Fibroblast of lung (primary cell): ENCODE measurements at regions not wholly inside any gene's neighbourhood (a gene's known extent, or its start where the extent isn't known, plus 50 kb on each side); places are given as distances from the start of the nearest gene placed in this dataset.

ENCODE experiments used
- DNase-seq, 2 donors: peaks; one replicate each; pipeline versions ENCODE4 v3.0.0 to v3.0.0-alpha.2; 2010; ENCODE audit warnings: low read depth in 2 of 2
- H2AFZ ChIP-seq: 2 replicates; pipeline ENCODE4 v1.5.1; 2012; ENCODE audit warnings: low read length, control low read depth, inconsistent platforms
- H3K27ac ChIP-seq: 2 replicates; pipeline ENCODE4 v1.5.1; 2011; ENCODE audit warnings: low read length, control low read depth; ENCODE audit not compliant: insufficient read depth
- H3K27me3 ChIP-seq: 2 replicates; pipeline ENCODE4 v1.5.1; 2011; ENCODE audit warnings: mild to moderate bottlenecking, low read length; ENCODE audit not compliant: control insufficient read depth, insufficient read depth
- H3K36me3 ChIP-seq: 2 replicates; pipeline ENCODE4 v1.5.1; 2011; ENCODE audit warnings: low read length; ENCODE audit not compliant: control insufficient read depth, insufficient read depth
- H3K4me1 ChIP-seq: 2 replicates; pipeline ENCODE4 v1.5.1; 2011; ENCODE audit warnings: low read length; ENCODE audit not compliant: control insufficient read depth, insufficient read depth; ENCODE audit errors: extremely low read depth
- H3K4me2 ChIP-seq: 2 replicates; pipeline ENCODE4 v1.5.1; 2011; ENCODE audit warnings: low read length, control low read depth; ENCODE audit not compliant: insufficient read depth; ENCODE audit errors: extremely low read depth
- H3K4me3 ChIP-seq, 4 experiments: fragments of 200-600 bp in 1 of 4; sonication (generic) in 1 of 4; replicated peaks in 1 of 4; 2 replicates each; pipeline ENCODE4 v1.5.1; 2011 to 2016; ENCODE audit warnings: low read length in 4 of 4, low read depth in 3 of 4, mild to moderate bottlenecking in 3 of 4, control low read depth in 2 of 4, inconsistent platforms in 1 of 4, mixed read lengths in 1 of 4; ENCODE audit not compliant: insufficient read depth in 1 of 4; ENCODE audit errors: control extremely low read depth in 1 of 4
- H3K79me2 ChIP-seq: 2 replicates; pipeline ENCODE4 v1.5.1; 2012; ENCODE audit warnings: mild to moderate bottlenecking, low read length, inconsistent platforms; ENCODE audit not compliant: control insufficient read depth, insufficient read depth
- H3K9ac ChIP-seq: 2 replicates; pipeline ENCODE4 v1.5.1; 2011; ENCODE audit warnings: mild to moderate bottlenecking, low read length, control low read depth; ENCODE audit not compliant: insufficient read depth
- H3K9me3 ChIP-seq: 2 replicates; pipeline ENCODE4 v1.5.1; 2012; ENCODE audit warnings: low read depth, low read length; ENCODE audit not compliant: control insufficient read depth, insufficient read depth
- H4K20me1 ChIP-seq: 2 replicates; pipeline ENCODE4 v1.5.1; 2011; ENCODE audit warnings: low read length; ENCODE audit not compliant: control insufficient read depth, insufficient read depth; ENCODE audit errors: extremely low read depth
- CTCF ChIP-seq, 2 donors: IDR thresholded peaks in 1 of 2; conservative IDR thresholded peaks in 1 of 2; 1 replicate in 1 of 2; 2 replicates in 1 of 2; pipeline ENCODE4 v1.5.1; 2011 to 2012; ENCODE audit warnings: low read length in 2 of 2, control low read depth in 1 of 2, inconsistent platforms in 1 of 2, low read depth in 1 of 2, mild to moderate bottlenecking in 1 of 2
- EZH2 ChIP-seq: IDR thresholded peaks from 2 replicates; pipeline ENCODE4 v1.5.1; 2012; ENCODE audit warnings: low read length, control low read depth, mild to moderate bottlenecking; ENCODE audit errors: missing control alignments

GRCh38 chr1:84750110-84750730, 60.0 kb upstream of the SSX2IP start:
- Histone ChIP-seq H3K9me3 (no peaks in the 10 kb centered on the region), H3K4me3 (no peak overlapping the region), H3K4me2 (no peak overlapping the region), H3K9ac (no peak overlapping the region), H3K79me2 (no peaks in the 10 kb centered on the region), H3K36me3 (no peaks in the 10 kb centered on the region), H2AFZ (no peak overlapping the region), H3K4me1 (no peaks in the 10 kb centered on the region), H3K27ac (no peak overlapping the region), H3K27me3 (no peaks in the 10 kb centered on the region), H4K20me1 (no peaks in the 10 kb centered on the region)
- DNase-seq: peak in 1 of 2 donors; percentile 25
- no peak for TF ChIP-seq EZH2
- TF ChIP-seq CTCF (conservative IDR thresholded peaks at IDR 0.05 in 1 of 2, IDR thresholded peaks at IDR 0.05 in 1 of 2; ENCODE audit: low read depth in 1 of 2, low read length in 2 of 2): no peak

- no peaks in the 10 kb centered on the region for H3K79me2 ChIP-seq
- H3K27me3 ChIP-seq: no peaks in the 10 kb centered on the region
- no peak overlapping the region for H3K4me2 ChIP-seq
- TF ChIP-seq CTCF (conservative IDR thresholded peaks at IDR 0.05 in 1 of 2, IDR thresholded peaks at IDR 0.05 in 1 of 2; ENCODE audit: low read depth in 1 of 2, low read length in 2 of 2): no peak
- TF ChIP-seq EZH2: no peak
- no peaks in the 10 kb centered on the region for H3K36me3 ChIP-seq
- H3K9me3 ChIP-seq: no peaks in the 10 kb centered on the region
- no peak overlapping the region for H3K4me3 ChIP-seq
- no peaks in the 10 kb centered on the region for H4K20me1 ChIP-seq
- no peak overlapping the region for H2AFZ ChIP-seq
- H3K27ac ChIP-seq: no peak overlapping the region
- no peaks in the 10 kb centered on the region for H3K4me1 ChIP-seq
- DNase-seq: no peak
- no peak overlapping the region for H3K9ac ChIP-seq
These were observed 59.2 kb upstream of the SSX2IP start for GRCh38 chr1:84749427-84749826.

- Histone ChIP-seq H3K9me3 (no peaks in the 10 kb centered on the region), H3K4me3 (no peak overlapping the region), H3K9ac (no peak overlapping the region), H3K79me2 (no peaks in the 10 kb centered on the region), H3K27ac (no peak overlapping the region), H2AFZ (no peak overlapping the region), H4K20me1 (no peaks in the 10 kb centered on the region), H3K36me3 (no peaks in the 10 kb centered on the region), H3K4me1 (no peaks in the 10 kb centered on the region), H3K4me2 (no peak overlapping the region), H3K27me3 (no peaks in the 10 kb centered on the region)
- no peak for TF ChIP-seq EZH2
- no peak for TF ChIP-seq CTCF (conservative IDR thresholded peaks at IDR 0.05 in 1 of 2, IDR thresholded peaks at IDR 0.05 in 1 of 2; ENCODE audit: low read depth in 1 of 2, low read length in 2 of 2)
- DNase-seq: no peak
These were observed 58.1 kb upstream of the SSX2IP start for GRCh38 chr1:84748364-84748763.
